GM12864 (cell line): ENCODE measurements at regions not wholly inside any gene's neighbourhood (a gene's known extent, or its start where the extent isn't known, plus 50 kb on each side); places are given as distances from the start of the nearest gene placed in this dataset.

ENCODE experiments used
- DNase-seq: peaks from one replicate; pipeline ENCODE4 v3.0.0-alpha.2; 2011; ENCODE audit warnings: low read depth
- H3K4me3 ChIP-seq: 2 replicates; pipeline ENCODE4 v1.5.1; 2011; ENCODE audit warnings: mild to moderate bottlenecking, low read depth, low read length, control low read depth
- CTCF ChIP-seq: IDR thresholded peaks from 2 replicates; pipeline ENCODE4 v1.5.1; 2011; ENCODE audit warnings: low read depth, mild to moderate bottlenecking, moderate library complexity, low read length, control low read depth, inconsistent platforms; ENCODE audit errors: missing control alignments

DNA sequence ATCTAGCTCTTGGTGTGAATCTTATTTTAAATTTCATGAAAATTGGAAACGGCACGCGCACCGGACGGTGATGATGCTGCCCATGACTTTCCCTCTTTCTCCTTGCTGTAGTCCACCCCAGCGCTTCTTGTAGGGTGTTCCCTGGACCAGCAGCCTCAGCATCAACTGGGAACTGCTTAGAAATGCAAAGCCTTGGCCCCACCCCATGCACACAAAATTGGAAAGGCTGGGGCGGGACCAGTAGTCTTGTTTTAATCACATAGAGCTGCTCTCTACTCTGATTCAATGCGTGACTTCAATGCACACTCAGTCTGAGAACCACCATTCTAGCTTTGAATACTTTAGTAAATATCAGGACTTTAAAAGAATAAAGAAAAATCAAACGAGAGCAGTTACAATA is 427.1 kb downstream of the EFNB2 start:
- DNase-seq: no peak
- no peak for TF ChIP-seq CTCF
- no peak overlapping the region for H3K4me3 ChIP-seq

GRCh38 chr13:106107061-106107460 is 428.4 kb downstream of the EFNB2 start:
- no peak overlapping the region for H3K4me3 ChIP-seq
- DNase-seq: no peak
- TF ChIP-seq CTCF: no peak

GRCh38 chr13:106105153-106105552 is 430.3 kb downstream of the EFNB2 start:
- no peak for DNase-seq
- H3K4me3 ChIP-seq: no peak overlapping the region
- TF ChIP-seq CTCF: no peak

DNA sequence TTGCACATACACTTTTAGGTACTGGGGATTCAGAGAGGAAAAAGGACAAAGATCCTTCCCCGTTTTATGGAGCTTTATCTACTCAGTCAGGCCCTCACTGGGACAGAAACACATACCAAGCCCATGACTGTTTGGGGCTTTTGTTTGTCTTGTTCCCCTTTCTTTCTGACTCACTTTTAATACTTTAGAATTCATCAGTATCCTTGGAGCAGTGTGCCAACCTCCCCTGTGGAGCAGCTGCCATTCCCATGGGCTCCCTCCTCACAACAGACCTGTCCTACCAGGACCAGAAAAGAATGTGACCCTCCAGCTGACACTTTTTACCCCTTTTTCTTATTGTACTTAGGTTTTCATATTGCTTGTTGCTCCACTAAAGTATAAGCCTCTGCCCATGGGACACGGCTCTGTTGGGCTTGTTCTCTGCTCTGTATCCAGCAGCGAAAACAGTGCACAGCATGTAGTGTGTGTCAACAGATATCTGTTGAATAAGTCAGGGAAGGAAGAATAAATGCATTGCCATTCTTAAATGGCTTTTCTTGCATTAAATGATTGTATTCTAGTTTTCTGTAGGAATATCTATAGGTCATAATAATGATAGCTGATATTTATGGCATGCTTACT is 431.1 kb downstream of the EFNB2 start:
- TF ChIP-seq CTCF: no peak
- no peak for DNase-seq
- no peak overlapping the region for H3K4me3 ChIP-seq

GRCh38 chr13:106103779-106104178 is 431.7 kb downstream of the EFNB2 start:
- TF ChIP-seq CTCF: no peak

GRCh38 chr13:106102786-106103185 is 432.7 kb downstream of the EFNB2 start:
- no peak overlapping the region for H3K4me3 ChIP-seq
- no peak for TF ChIP-seq CTCF
- no peak for DNase-seq

More at GRCh38 chr13:106103779-106104178, 431.7 kb downstream of the EFNB2 start:
- no peak for DNase-seq
- no peak overlapping the region for H3K4me3 ChIP-seq

GRCh38 chr13:106101201-106101600 is 434.3 kb downstream of the EFNB2 start:
- H3K4me3 ChIP-seq: no peak overlapping the region
- DNase-seq: no peak
- no peak for TF ChIP-seq CTCF
